HL-60/S4 (cell line): ENCODE measurements at regions not wholly inside any gene's neighbourhood (a gene's known extent, or its start where the extent isn't known, plus 50 kb on each side); places are given as distances from the start of the nearest gene placed in this dataset.

Experiments
- in situ Hi-C: fragments of 300-500 bp; cut with MboI; formaldehyde crosslinking; loops from 2 replicates; pipeline ENCODE4 v1.14.3; 2022; ENCODE audit warnings: low sequenced_read_pairs

GRCh38 chr2:41934329-41934958, 113.4 kb upstream of the PKDCC start:
- in situ Hi-C loops: no loop called here

DNA sequence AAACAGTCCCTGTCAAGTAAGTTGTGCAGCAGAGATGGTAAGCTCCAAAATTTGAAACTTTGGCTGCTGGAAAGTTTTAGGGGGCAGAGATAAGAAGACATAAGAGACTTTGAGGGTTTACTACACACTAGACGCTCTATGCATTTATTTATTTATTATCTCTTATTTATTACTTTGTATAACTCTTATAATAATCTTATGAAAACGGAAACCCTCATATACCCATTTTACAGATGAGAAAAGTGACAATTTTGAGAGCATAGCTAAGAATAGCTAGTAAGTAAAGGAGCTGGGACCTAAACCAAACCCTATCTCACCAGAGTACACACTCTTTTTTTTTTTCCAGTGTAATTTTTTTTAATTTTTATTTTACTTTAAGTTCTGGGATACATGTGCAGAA, 112.8 kb upstream of the PKDCC start:
- in situ Hi-C loops: no loop called here

DNA sequence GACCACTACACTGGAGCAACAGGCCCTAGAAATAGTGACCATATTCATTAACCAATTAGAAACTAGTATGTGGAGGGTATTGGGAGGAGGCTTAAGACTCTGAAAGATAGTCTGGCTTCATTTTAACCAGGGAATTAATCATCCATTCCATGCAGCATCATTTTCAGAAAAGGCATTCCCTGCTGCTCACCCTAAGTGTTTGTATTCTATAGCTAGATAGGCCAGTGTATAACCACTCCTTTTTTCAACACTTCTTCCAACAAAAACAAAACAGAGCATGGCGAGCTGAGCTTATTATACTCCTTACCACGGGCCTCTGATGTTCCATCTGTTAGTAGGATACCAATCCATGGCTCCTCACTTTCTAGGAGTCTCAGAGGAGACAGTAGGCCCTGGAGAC, 112.0 kb upstream of the PKDCC start:
- in situ Hi-C loops: no loop called here

DNA sequence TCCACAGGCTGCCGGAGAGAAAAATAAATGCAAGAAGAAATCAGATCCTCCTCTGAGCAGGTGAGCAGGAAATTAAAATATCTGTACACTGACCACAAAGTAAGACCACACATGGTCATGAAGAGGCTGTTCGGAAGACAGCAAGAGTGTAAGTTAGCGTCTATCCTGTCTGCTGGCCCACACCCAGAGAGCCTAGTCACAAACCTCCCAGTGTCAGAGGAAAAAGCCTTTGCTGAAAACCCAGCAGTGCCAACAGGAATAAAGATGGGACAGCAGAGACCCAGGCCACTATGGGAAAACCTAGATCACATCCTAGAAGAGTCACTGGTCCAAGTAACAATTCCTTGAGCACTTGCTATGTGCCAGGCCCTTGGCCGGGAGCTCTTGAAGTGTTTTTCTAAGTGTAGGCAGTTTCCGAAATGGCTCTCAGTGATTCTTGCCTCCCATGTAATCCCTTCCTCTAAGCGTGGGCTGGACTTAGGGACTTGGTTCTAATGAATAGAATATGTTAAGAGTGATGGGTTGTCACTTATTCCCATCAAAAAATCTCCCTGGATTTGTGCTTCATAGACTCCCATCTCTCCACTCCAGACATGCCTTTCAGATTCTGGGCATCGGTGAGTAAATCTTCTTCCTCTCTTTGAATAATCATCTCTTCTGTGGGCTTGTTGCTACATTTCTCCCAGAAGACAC, 110.9 kb upstream of the PKDCC start:
- in situ Hi-C loops: no loop called here

- in situ Hi-C loops: no loop called here
Measured at GRCh38 chr2:41937464-41937906, 110.3 kb upstream of the PKDCC start.

- in situ Hi-C loops: no loop called here
Measured at GRCh38 chr2:41937921-41938708, 109.7 kb upstream of the PKDCC start.

- in situ Hi-C loops: no loop called here
Measured at GRCh38 chr2:41940060-41940744, 107.6 kb upstream of the PKDCC start.

DNA sequence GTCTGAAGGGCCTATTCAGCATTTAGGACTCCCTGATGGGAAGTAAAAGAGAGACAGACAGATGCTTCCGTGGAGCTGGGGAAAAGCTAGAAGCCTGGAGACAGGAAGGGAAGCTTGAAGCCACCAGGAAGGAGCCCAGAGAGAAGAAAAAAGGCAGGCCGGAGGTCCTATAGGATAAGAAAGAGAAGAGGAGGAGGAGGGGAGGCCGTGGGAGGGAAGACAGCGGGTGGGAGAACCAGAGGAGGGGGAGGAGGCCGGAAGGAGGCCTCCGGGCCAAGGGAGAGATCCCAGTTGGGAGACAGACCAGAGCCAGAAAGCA, 107.1 kb upstream of the PKDCC start:
- in situ Hi-C loops: no loop called here

GRCh38 chr2:41941831-41942230, 106.0 kb upstream of the PKDCC start:
- in situ Hi-C loops: no loop called here

GRCh38 chr2:41942278-41942677, 105.5 kb upstream of the PKDCC start:
- in situ Hi-C loops: no loop called here

GRCh38 chr2:41943159-41943558, 104.7 kb upstream of the PKDCC start:
- in situ Hi-C loops: no loop called here

DNA sequence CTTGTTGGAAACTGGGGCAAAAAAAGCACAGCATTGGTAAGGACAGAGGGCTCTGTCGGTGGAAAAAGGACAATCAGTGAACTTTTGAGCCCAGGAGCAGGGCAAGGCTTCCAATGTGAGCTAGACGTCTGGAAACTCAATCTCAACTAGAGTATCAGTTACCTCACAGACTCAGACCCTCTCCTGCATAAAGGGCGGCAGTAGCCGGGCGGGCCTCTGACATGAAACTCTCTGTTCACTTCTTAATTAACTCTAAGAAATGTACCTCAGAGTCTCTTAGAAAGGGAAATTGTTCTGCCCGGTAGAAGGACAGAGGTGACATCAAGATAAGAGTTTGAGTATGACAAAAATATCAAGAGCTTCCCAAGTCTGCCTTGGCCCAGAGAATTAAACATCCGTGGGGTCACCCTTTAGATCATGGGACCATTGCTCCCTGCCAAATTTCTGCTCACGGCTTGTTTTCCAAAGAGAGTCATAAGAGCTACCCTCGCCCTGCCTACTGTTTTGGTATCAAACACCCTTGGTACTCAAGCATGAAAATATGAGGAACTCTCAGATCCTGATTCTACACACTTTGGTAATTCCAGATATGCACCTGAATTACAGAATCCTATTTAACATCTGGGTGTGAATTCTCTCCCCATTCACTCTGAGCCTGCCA, 103.5 kb upstream of the PKDCC start:
- in situ Hi-C loops: no loop called here

- in situ Hi-C loops: no loop called here
Measured at GRCh38 chr2:41947701-41948396, 100.0 kb upstream of the PKDCC start.

DNA sequence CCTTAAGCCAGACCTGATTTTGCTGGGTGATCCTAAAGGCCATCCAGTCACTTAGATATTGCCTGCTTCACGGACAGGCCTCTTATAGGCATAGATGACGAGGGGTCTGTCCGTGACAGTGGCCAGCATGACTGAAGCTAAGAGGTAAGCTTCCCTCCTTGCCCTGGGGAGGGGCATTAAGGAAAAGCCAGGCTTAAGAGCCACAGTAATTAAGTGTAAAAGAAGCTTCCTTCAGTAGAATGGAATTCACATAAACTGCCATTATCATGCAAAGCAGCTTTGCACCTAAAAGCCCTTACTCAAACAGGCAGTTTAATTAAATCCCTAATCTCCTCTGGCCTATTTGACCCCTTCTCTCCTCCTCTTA, 99.4 kb upstream of the PKDCC start:
- in situ Hi-C loops: no loop called here

DNA sequence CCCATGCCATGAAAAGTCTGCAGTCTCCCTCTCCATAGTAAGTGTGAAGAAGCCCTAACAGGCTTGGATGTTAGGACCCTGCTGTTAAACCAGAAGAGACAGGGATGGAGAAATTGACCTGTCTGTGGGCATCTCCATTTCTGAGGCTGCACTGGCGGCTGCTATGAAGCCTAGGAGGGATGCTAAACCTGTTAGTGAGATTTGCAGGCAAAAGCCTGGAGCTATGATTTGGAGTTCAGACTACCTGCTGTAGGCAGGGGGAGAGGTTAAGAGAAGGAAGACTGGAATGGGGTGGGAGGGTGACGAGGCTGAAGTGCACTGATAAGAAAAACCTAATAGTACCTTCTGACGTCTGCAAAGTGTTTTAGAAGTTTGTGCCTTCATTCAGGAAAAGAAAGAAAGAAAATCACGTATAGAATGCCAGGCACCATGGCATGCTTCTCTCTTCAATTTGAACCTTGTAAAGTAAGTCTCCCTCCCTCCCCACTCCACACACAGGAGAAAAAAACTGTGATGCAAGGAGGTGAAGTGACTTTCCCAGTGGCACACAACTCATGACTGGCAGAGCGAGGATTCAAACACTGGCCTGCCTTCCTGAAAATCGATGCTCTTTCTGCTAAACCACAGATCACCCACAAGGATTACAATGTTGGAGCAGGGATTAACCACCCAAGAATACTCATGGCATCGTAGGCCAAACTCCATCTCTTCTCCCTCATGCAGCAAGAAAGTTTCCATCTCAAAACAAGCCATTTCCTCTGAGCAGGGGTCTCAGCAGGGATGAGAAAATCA, 98.5 kb upstream of the PKDCC start:
- in situ Hi-C loops: no loop called here

GRCh38 chr2:41949883-41950665, 97.7 kb upstream of the PKDCC start:
- in situ Hi-C loops: no loop called here

DNA sequence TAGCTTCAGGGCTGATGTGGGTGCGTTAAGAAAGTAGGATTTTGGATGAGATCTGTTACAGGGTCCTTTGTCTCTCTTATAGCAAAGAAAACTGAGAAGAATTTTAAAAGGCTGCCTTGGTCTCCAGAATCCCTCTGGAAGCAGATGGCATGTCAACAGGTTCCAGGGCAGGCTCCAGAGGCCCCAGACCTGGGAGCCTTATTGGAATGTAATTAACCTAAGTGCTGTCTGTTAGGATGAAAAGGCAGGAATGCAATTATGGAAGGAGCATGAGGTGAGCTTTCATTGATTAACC, 97.2 kb upstream of the PKDCC start:
- in situ Hi-C loops: no loop called here

- in situ Hi-C loops: no loop called here
Measured at GRCh38 chr2:41954304-41955291, 93.2 kb upstream of the PKDCC start.
